Gastroesophageal sphincter (tissue), 3 donors: ENCODE measurements at regions not wholly inside any gene's neighbourhood (a gene's known extent, or its start where the extent isn't known, plus 50 kb on each side); places are given as distances from the start of the nearest gene placed in this dataset.

Experiments
- CTCF ChIP-seq, 4 experiments: fragments of 200-600 bp in 2 of 4; fragments of 450-650 bp in 2 of 4; sonication (generic) in 1 of 4; IDR thresholded peaks; one replicate each; pipeline ENCODE4 v1.5.1; 2017 to 2019; ENCODE audit warnings: antibody characterized with exemption in 4 of 4, mild to moderate bottlenecking in 2 of 4, moderate library complexity in 2 of 4
- EP300 ChIP-seq: sonication (generic); formaldehyde crosslinking; IDR thresholded peaks from one replicate; pipeline ENCODE4 v1.6.1; 2017; ENCODE audit warnings: antibody characterized with exemption, mild to moderate bottlenecking
- POLR2A ChIP-seq, 2 donors: fragments of 450-650 bp; IDR thresholded peaks; one replicate each; pipeline ENCODE4 v1.6.1; 2017; ENCODE audit warnings: antibody characterized with exemption in 2 of 2, mild to moderate bottlenecking in 2 of 2, moderate library complexity in 1 of 2
- POLR2AphosphoS5 ChIP-seq: sonication (generic); formaldehyde crosslinking; IDR thresholded peaks from one replicate; pipeline ENCODE4 v1.6.1; 2017; ENCODE audit warnings: antibody characterized with exemption

GRCh38 chr2:20129331-20130159 lies 78.1 kb upstream of the LAPTM4A start:
- TF ChIP-seq CTCF (IDR thresholded peaks at IDR 0.05), result no peak
- TF ChIP-seq EP300, result no peak
- no peak for TF ChIP-seq POLR2AphosphoS5
- no peak for TF ChIP-seq POLR2A (IDR thresholded peaks at IDR 0.05)
